ENCODE measurements at regions not wholly inside any gene's neighbourhood (a gene's known extent, or its start where the extent isn't known, plus 50 kb on each side); places are given as distances from the start of the nearest gene placed in this dataset.
"Not testable (repeated sequence)": the region's sequence is repeated elsewhere in the genome, so short reads cannot be mapped to it uniquely, and the experiment has no call there.

- intact Hi-C loops (cut with micrococcal nuclease): no loop called here
- Mint-ChIP-seq H3K9me3 (no peaks in the 10 kb centered on the region), H3K27me3 (ENCODE audit: low read depth in 2 of 2) (peaks cover 9 to 25% of the 10 kb centered on the region in 2 donors), H3K4me3 (no peak overlapping the region), H3K27ac (no peak overlapping the region), H3K36me3 (no peaks in the 10 kb centered on the region), H3K4me1 (no peaks in the 10 kb centered on the region)
- 71% methylated on average over 1 of the region's 3 CpGs for WGBS (ENCODE audit: insufficient coverage)
- no peak for TF ChIP-seq CTCF (IDR thresholded peaks at IDR 0.05)
- Histone ChIP-seq H3K9me3 (ENCODE audit: control insufficient read depth, insufficient read depth, low read length) (no peaks in the 10 kb centered on the region), H3K36me3 (ENCODE audit: control insufficient read depth, insufficient read depth, low read length) (no peaks in the 10 kb centered on the region), H3K4me1 (ENCODE audit: control insufficient read depth, insufficient read depth, low read length) (no peaks in the 10 kb centered on the region), H3K4me3 (ENCODE audit: low read length) (no peak overlapping the region), H3K27me3 (ENCODE audit: control insufficient read depth, insufficient read depth, low read length) (no peaks in the 10 kb centered on the region), H3K27ac (ENCODE audit: low read length) (no peak overlapping the region)
- no peak for DNase-seq
- no peak for ATAC-seq
These were observed 132.4 kb downstream of the TSEN15 start for GRCh38 chr1:184183919-184184318.

- H3K9me3 Mint-ChIP-seq; H3K27me3 ChIP-seq (ENCODE audit: control insufficient read depth, insufficient read depth, low read length); H3K4me1 Mint-ChIP-seq; H3K36me3 ChIP-seq (ENCODE audit: control insufficient read depth, insufficient read depth, low read length); H3K36me3 Mint-ChIP-seq; H3K27ac Mint-ChIP-seq; H3K4me3 Mint-ChIP-seq; H3K4me3 ChIP-seq (ENCODE audit: low read length); ATAC-seq; DNase-seq; H3K9me3 ChIP-seq (ENCODE audit: control insufficient read depth, insufficient read depth, low read length); H3K27ac ChIP-seq (ENCODE audit: low read length); H3K4me1 ChIP-seq (ENCODE audit: control insufficient read depth, insufficient read depth, low read length); intact Hi-C loops (cut with micrococcal nuclease): not testable (repeated sequence)
- no CpG with 5 or more reads among the region's 3 CpGs for WGBS (ENCODE audit: insufficient coverage)
- H3K27me3 Mint-ChIP-seq (ENCODE audit: low read depth in 2 of 2): peaks cover 13 to 32% of the 10 kb centered on the region in 2 donors
These were observed 133.1 kb downstream of the TSEN15 start for GRCh38 chr1:184184614-184185013.

DNA sequence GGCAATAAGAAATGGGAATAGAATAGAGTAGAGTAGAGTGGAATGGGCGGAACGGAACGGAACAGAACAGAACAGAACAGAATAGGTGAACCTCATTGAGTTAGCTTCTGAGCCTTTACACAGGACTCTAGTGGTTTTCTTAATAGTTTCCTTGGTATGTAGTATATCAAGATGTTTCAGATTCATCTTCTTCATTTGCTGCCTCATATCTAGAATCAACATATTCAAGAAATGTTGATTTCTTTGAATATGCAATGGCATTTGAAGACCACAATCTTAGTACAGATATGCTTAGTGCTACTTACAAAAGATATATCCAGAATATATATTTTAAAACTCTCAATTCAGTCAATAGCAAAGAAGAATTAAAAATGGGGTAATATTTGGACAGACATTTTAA, 133.8 kb downstream of the TSEN15 start:
- no peaks in the 10 kb centered on the region for H3K36me3 ChIP-seq (ENCODE audit: control insufficient read depth, insufficient read depth, low read length)
- intact Hi-C loops (cut with micrococcal nuclease): no loop called here
- no peak for TF ChIP-seq CTCF (IDR thresholded peaks at IDR 0.05)
- no peaks in the 10 kb centered on the region for H3K4me1 ChIP-seq (ENCODE audit: control insufficient read depth, insufficient read depth, low read length)
- H3K27ac ChIP-seq (ENCODE audit: low read length): no peak overlapping the region
- DNase-seq (no peak), ATAC-seq (no peak)
- no peak overlapping the region for H3K4me3 Mint-ChIP-seq
- no peaks in the 10 kb centered on the region for H3K4me1 Mint-ChIP-seq
- no peaks in the 10 kb centered on the region for H3K36me3 Mint-ChIP-seq
- no peaks in the 10 kb centered on the region for H3K9me3 Mint-ChIP-seq
- no peak overlapping the region for H3K27ac Mint-ChIP-seq
- H3K27me3 ChIP-seq (ENCODE audit: control insufficient read depth, insufficient read depth, low read length): no peaks in the 10 kb centered on the region
- WGBS (ENCODE audit: insufficient coverage): 97% methylated on average over 3 of the region's 3 CpGs
- no peaks in the 10 kb centered on the region for H3K9me3 ChIP-seq (ENCODE audit: control insufficient read depth, insufficient read depth, low read length)
- H3K4me3 ChIP-seq (ENCODE audit: low read length): no peak overlapping the region
- H3K27me3 Mint-ChIP-seq (ENCODE audit: low read depth in 2 of 2): peaks cover 15 to 36% of the 10 kb centered on the region in 2 donors

DNA sequence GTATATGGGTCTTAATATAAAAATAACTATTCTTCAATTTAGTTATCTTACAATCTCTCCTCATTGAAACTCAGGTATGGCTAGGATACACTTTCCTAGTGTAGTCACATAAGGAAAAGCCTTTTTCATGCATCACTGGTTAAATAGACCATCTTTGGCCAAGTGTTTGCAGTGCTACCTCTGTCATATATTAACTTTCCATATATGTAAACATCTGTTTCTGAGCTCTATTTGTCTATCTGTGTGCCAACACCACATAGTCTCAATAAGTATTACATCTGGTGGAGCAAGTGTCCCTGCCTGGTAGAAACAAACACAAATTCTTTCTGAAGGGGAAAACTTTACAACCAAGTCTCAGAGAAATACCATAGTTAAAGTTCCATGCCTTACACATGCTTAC, 134.6 kb downstream of the TSEN15 start:
- DNase-seq (no peak), ATAC-seq (no peak)
- Histone ChIP-seq H3K36me3 (ENCODE audit: control insufficient read depth, insufficient read depth, low read length) (no peaks in the 10 kb centered on the region), H3K9me3 (ENCODE audit: control insufficient read depth, insufficient read depth, low read length) (no peaks in the 10 kb centered on the region), H3K27me3 (ENCODE audit: control insufficient read depth, insufficient read depth, low read length) (no peaks in the 10 kb centered on the region), H3K27ac (ENCODE audit: low read length) (no peak overlapping the region), H3K4me3 (ENCODE audit: low read length) (no peak overlapping the region), H3K4me1 (ENCODE audit: control insufficient read depth, insufficient read depth, low read length) (no peaks in the 10 kb centered on the region)
- no peak for TF ChIP-seq CTCF (IDR thresholded peaks at IDR 0.05)
- Mint-ChIP-seq H3K9me3 (no peaks in the 10 kb centered on the region), H3K27me3 (ENCODE audit: low read depth in 2 of 2) (peaks cover 19 to 44% of the 10 kb centered on the region in 2 donors), H3K4me1 (no peaks in the 10 kb centered on the region), H3K4me3 (no peak overlapping the region), H3K36me3 (no peaks in the 10 kb centered on the region), H3K27ac (no peak overlapping the region)
- intact Hi-C loops (cut with micrococcal nuclease): no loop called here

All from natural killer cell (primary cell).